Liver (tissue), 3 donors: ENCODE measurements at regions not wholly inside any gene's neighbourhood (a gene's known extent, or its start where the extent isn't known, plus 50 kb on each side); places are given as distances from the start of the nearest gene placed in this dataset.

ENCODE experiments used
- EGR1 ChIP-seq, 2 donors: IDR thresholded peaks; 2 replicates each; pipeline ENCODE4 v1.6.1; 2016 to 2018; ENCODE audit warnings: antibody characterized with exemption in 2 of 2, low read depth in 2 of 2
- FOXA1 ChIP-seq: IDR thresholded peaks from 2 replicates; pipeline ENCODE4 v1.6.1; 2016; ENCODE audit warnings: antibody characterized with exemption
- SP1 ChIP-seq: IDR thresholded peaks from 2 replicates; pipeline ENCODE4 v1.6.1; 2018; ENCODE audit warnings: antibody characterized with exemption, mild to moderate bottlenecking
- TAF1 ChIP-seq: conservative IDR thresholded peaks from 2 replicates; pipeline ENCODE4 v1.6.1; 2016; ENCODE audit warnings: antibody characterized with exemption, mild to moderate bottlenecking
- YY1 ChIP-seq: IDR thresholded peaks from 2 replicates; pipeline ENCODE4 v1.6.1; 2016; ENCODE audit warnings: antibody characterized with exemption, mild to moderate bottlenecking
- TF ChIP-seq, protein P1 (sequence below): fragments of 150-350 bp; IDR thresholded peaks from 2 replicates; pipeline ENCODE4 v1.5.1; 2017; ENCODE audit warnings: improper control_type of control experiment, low read depth, low read length; ENCODE audit not compliant: missing input control
- TF ChIP-seq, protein P2 (sequence below): IDR thresholded peaks from 2 replicates; pipeline ENCODE4 v1.6.1; 2016; ENCODE audit warnings: antibody characterized with exemption
- donor health status: healthy.
- donor health status: healthy.

DNA sequence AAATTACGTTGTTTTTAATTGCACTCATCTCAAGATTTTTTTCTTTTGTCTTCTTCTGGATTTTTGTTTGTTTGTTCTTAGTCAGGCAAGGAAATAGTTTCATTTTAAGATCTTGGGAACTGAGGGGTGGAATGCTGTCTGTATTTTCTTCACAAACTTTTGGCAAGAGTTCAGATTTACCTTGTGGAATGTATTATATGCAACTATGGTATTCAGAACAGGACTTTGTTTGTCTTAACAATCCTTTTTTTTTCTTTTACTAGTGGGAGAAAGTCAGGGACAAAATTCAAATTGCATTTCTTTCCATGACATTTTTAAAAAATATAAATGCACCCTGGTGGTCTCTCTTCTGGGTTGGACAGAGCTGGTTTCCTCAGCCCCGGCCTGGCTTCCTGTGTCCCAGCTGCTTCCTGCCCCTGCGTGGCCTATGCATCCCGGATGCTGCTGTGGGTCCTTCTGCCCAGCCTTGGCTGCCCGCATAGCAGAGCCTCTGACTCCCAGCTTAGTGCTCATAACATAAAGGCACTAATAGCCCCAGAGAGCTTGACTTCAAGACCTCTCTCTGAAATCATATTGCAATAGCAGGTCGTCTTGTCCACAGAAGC lies 520.7 kb downstream of the QKI start:
- TF ChIP-seq, protein P1, sequence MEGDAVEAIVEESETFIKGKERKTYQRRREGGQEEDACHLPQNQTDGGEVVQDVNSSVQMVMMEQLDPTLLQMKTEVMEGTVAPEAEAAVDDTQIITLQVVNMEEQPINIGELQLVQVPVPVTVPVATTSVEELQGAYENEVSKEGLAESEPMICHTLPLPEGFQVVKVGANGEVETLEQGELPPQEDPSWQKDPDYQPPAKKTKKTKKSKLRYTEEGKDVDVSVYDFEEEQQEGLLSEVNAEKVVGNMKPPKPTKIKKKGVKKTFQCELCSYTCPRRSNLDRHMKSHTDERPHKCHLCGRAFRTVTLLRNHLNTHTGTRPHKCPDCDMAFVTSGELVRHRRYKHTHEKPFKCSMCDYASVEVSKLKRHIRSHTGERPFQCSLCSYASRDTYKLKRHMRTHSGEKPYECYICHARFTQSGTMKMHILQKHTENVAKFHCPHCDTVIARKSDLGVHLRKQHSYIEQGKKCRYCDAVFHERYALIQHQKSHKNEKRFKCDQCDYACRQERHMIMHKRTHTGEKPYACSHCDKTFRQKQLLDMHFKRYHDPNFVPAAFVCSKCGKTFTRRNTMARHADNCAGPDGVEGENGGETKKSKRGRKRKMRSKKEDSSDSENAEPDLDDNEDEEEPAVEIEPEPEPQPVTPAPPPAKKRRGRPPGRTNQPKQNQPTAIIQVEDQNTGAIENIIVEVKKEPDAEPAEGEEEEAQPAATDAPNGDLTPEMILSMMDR: no peak
- TF ChIP-seq SP1 (no peak), EGR1 (IDR thresholded peaks at IDR 0.05; ENCODE audit: low read depth in 2 of 2) (no peak), TAF1 (no peak), YY1 (no peak), FOXA1 (no peak)
- TF ChIP-seq, protein P2, sequence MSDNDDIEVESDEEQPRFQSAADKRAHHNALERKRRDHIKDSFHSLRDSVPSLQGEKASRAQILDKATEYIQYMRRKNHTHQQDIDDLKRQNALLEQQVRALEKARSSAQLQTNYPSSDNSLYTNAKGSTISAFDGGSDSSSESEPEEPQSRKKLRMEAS: no peak
